ENCODE measurements at regions not wholly inside any gene's neighbourhood (a gene's known extent, or its start where the extent isn't known, plus 50 kb on each side); places are given as distances from the start of the nearest gene placed in this dataset.

DNA sequence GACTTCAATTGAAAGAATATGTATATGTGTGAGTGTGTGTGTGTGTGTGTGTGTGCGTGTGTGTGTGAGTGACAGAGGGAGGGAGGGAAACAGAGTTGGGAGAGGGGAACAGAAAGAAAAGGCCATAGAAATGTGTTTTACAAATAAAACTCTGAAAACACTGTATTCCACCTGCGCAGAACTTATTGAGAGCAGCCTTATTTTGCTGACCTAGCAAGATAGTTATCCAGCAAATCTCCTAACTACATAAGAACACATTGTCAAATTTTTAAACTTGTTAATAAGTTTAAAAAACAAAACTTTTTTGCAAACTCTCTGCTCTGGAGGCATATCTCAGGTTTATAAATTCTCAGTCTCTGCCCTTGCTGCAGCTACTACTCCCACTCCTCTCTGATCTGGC is 217.9 kb upstream of the NOCT start:
- Histone ChIP-seq H3K36me3 (no peaks in the 10 kb centered on the region), H3K27ac (no peak overlapping the region), H3K4me3 (ENCODE audit: low read depth in 1 of 2, low read length in 1 of 2) (no peak overlapping the region), H3K4me1 (ENCODE audit: control insufficient read depth in 1 of 2, insufficient read depth in 1 of 2, low read depth in 1 of 2, low read length in 1 of 2) (no peaks in the 10 kb centered on the region), H3K27me3 (peaks cover 25% of the 10 kb centered on the region), H3K9me3 (no peaks in the 10 kb centered on the region)
- TF ChIP-seq, protein P1, sequence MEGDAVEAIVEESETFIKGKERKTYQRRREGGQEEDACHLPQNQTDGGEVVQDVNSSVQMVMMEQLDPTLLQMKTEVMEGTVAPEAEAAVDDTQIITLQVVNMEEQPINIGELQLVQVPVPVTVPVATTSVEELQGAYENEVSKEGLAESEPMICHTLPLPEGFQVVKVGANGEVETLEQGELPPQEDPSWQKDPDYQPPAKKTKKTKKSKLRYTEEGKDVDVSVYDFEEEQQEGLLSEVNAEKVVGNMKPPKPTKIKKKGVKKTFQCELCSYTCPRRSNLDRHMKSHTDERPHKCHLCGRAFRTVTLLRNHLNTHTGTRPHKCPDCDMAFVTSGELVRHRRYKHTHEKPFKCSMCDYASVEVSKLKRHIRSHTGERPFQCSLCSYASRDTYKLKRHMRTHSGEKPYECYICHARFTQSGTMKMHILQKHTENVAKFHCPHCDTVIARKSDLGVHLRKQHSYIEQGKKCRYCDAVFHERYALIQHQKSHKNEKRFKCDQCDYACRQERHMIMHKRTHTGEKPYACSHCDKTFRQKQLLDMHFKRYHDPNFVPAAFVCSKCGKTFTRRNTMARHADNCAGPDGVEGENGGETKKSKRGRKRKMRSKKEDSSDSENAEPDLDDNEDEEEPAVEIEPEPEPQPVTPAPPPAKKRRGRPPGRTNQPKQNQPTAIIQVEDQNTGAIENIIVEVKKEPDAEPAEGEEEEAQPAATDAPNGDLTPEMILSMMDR (IDR thresholded peaks at IDR 0.05) = no peak

DNA sequence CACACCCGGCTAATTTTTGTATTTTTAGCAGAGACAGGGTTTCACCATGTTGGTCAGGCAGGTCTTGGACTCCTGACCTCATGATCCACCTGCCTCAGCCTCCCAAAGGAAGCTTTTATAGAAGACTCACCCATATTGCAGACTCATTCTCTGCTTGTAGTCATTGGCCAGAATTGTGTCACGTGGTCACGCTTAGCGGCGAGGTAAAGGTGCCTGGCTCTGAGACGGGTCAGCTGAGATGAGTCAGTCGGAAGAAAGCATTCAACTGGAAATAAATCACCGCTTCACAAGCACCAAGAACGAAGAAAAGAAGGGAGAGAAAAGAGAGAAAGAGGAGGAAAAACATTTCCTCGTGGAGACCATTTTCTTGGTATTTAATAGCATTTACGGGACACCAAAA is 218.8 kb upstream of the NOCT start:
- Histone ChIP-seq H3K9me3 (no peaks in the 10 kb centered on the region), H3K4me3 (ENCODE audit: low read depth in 1 of 2, low read length in 1 of 2) (no peak overlapping the region), H3K27me3 (peaks cover 16% of the 10 kb centered on the region), H3K4me1 (ENCODE audit: control insufficient read depth in 1 of 2, insufficient read depth in 1 of 2, low read depth in 1 of 2, low read length in 1 of 2) (no peaks in the 10 kb centered on the region), H3K27ac (no peak overlapping the region), H3K36me3 (no peaks in the 10 kb centered on the region)
- TF ChIP-seq, protein P1 (IDR thresholded peaks at IDR 0.05) = no peak

- Histone ChIP-seq H3K36me3 (no peaks in the 10 kb centered on the region), H3K27ac (no peak overlapping the region), H3K4me3 (ENCODE audit: low read depth in 1 of 2, low read length in 1 of 2) (no peak overlapping the region), H3K4me1 (ENCODE audit: control insufficient read depth in 1 of 2, insufficient read depth in 1 of 2, low read depth in 1 of 2, low read length in 1 of 2) (no peaks in the 10 kb centered on the region), H3K27me3 (no peaks in the 10 kb centered on the region), H3K9me3 (no peaks in the 10 kb centered on the region)
- TF ChIP-seq, protein P1 (IDR thresholded peaks at IDR 0.05) = no peak
Observed at GRCh38 chr4:138790706-138791340, 224.8 kb upstream of the NOCT start.

DNA sequence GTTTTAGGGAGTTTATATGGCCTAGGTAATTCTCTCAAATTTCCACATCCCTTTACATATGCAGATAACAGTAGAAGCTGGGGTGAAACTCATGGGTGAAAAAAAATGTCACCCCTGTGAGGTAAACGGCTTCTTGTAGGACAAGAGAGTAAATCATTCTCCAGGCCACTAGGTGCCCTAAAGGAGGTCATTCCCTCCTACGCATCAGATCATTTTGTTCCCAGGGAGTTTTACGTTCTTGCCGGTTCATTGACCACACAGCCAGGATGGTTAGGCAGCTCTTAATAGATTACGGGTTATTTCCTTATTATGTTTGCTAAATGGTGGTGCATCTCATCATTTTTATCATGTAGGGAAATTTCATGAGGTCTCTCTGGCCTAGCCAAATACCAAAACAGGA is 225.8 kb upstream of the NOCT start:
- TF ChIP-seq, protein P1 (IDR thresholded peaks at IDR 0.05) = no peak
- no peak overlapping the region for H3K4me3 ChIP-seq (ENCODE audit: low read depth in 1 of 2, low read length in 1 of 2)
- H3K4me1 ChIP-seq (ENCODE audit: control insufficient read depth in 1 of 2, insufficient read depth in 1 of 2, low read depth in 1 of 2, low read length in 1 of 2) = no peaks in the 10 kb centered on the region
- no peaks in the 10 kb centered on the region for H3K9me3 ChIP-seq
- H3K36me3 ChIP-seq = no peaks in the 10 kb centered on the region
- no peaks in the 10 kb centered on the region for H3K27me3 ChIP-seq
- H3K27ac ChIP-seq = no peak overlapping the region

DNA sequence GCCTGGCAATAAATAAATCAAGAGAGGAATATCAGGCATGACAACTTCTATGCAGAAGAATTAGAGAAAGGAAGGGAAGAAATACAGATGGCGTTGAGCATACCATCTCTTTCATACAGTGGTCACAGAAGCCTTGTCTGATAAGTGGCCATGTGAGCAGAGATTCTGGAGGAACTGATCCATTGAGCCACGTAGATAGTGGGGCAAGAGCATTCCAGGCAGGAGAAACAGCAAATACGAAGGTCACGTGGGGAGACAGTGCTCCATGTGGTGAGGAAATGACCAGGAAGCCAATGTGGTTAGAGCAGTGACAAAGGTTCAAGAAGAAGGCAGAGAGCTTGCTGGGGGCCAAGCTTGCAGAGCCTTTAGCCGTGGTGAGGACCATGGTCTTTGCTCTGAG is 226.7 kb upstream of the NOCT start:
- H3K9me3 ChIP-seq = no peaks in the 10 kb centered on the region
- TF ChIP-seq, protein P1 (IDR thresholded peaks at IDR 0.05) = no peak
- no peaks in the 10 kb centered on the region for H3K4me1 ChIP-seq (ENCODE audit: control insufficient read depth in 1 of 2, insufficient read depth in 1 of 2, low read depth in 1 of 2, low read length in 1 of 2)
- no peak overlapping the region for H3K4me3 ChIP-seq (ENCODE audit: low read depth in 1 of 2, low read length in 1 of 2)
- no peaks in the 10 kb centered on the region for H3K27me3 ChIP-seq
- no peaks in the 10 kb centered on the region for H3K36me3 ChIP-seq
- no peak overlapping the region for H3K27ac ChIP-seq
